GM18951 (cell line): ENCODE measurements at regions not wholly inside any gene's neighbourhood (a gene's known extent, or its start where the extent isn't known, plus 50 kb on each side); places are given as distances from the start of the nearest gene placed in this dataset.

Experiments used
- POLR2A ChIP-seq: IDR thresholded peaks from 4 replicates; pipeline ENCODE4 v1.6.1; 2011; ENCODE audit warnings: mild to moderate bottlenecking; ENCODE audit not compliant: insufficient read length, insufficient read depth; ENCODE audit errors: extremely low read depth
- in situ Hi-C: fragments of 300-500 bp; cut with MboI; formaldehyde crosslinking; loops from one replicate; pipeline ENCODE4 v1.12.0; 2022; ENCODE audit warnings: low sequenced_read_pairs, mixed read lengths, inconsistent platforms; ENCODE audit not compliant: unreplicated experiment

DNA sequence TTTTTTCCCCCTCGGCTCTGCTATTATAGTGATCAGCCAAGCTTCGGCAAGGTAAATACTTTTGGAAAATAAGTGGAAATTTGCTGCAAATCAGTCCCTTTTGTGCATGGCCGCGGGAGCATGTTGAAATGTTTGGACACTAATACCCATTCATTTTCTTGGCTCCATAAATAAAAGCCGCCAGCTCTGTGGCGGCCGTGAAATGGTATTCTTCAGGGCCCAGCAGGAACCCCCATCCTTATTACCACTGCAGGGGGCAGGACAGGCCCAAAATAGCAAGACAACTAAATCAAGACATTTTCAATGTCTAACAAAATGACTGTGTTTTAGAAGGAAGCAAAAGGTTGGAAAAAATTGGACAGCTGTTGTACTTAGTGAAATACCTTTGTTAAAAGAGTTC, 362.3 kb downstream of the NR2F2 start:
- TF ChIP-seq POLR2A, result no peak
- in situ Hi-C loops, result no loop called here

DNA sequence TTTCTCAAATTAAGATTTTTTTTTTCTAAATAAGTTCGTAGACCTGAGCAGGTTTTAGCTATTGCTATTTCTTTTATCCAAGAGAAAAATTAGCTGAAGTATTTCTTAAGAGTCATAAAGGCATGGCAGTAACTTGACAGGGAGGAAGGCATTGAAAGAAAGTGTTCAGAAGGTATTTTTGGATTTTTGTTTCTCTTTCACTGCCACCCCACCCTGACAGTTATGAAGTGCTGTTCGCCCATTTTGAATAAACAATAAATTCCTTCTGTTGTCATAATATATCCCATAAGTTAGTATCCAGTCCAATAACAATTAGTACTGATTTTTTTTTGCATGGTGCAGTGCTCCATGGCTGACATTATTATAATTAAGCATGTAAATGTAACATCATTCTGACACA, 363.0 kb downstream of the NR2F2 start:
- in situ Hi-C loops, result no loop called here
- no peak for TF ChIP-seq POLR2A

DNA sequence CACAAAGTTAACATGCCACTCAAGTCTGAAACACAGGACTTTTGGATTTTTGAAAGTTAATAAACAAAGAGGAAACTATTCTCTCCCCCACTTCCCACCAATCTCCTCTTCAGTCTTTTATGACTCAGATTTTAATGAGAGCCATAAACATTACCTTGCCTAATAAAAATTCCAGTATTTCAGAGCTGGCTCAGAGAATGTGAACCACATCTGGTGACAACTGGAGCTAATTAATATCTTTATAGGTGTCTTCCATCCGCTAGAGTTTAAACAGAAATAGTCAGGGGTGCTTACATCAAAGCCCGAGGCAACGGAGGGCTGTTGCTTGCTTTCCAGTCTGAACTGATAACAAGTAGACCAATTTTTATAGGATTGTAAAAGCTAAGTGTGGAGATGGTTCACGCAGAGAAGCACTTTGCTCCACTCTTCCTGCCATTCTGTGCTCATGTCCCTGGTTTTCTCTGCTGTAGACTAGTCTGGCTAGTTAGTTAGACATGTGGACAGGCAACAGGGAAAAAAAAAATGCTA, 363.6 kb downstream of the NR2F2 start:
- no peak for TF ChIP-seq POLR2A
- in situ Hi-C loops, result no loop called here

DNA sequence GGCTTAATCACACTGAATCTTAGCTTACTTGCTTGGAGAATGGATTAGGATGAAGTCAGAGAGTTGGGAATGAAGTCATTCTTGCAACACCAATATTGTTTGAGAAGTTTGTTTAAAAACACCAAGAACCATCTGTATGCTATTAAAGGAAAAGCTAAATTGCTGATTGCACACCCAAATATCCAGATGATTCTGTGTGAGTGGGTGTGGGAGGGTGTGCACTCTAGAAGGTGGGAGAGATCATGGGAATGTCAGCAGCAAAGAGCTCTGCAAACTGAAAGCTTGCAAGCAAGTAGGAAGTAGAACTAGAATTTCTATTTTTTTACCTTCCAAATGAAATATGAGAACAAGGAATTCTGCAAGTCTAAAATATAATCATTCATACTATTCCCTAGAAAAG, 364.9 kb downstream of the NR2F2 start:
- no peak for TF ChIP-seq POLR2A
- in situ Hi-C loops, result no loop called here

DNA sequence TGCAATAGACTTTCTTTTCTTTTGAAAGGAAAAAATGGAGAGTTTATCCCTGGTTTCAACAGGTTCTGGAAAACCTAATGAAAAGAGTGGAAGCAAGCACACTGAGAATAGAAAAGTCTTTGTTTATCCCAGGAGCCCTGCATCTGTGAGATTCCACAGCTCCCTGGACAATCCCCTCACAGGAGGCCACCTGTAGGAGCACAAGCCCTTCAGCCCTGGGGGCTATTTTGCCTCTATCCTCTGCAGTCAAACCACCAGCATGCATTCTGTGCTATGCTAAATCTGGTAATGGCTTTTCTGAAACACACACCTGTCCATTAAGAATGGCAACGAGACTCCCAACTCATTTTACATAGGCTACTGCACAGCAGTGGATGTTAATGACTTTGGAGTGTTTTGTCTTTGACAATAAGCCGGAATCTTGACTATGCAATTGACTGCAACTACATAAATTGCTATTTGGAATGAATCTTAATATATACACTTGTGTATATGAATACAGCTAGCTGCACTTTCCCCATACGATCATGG, 369.4 kb downstream of the NR2F2 start:
- no peak for TF ChIP-seq POLR2A
- in situ Hi-C loops, result no loop called here

DNA sequence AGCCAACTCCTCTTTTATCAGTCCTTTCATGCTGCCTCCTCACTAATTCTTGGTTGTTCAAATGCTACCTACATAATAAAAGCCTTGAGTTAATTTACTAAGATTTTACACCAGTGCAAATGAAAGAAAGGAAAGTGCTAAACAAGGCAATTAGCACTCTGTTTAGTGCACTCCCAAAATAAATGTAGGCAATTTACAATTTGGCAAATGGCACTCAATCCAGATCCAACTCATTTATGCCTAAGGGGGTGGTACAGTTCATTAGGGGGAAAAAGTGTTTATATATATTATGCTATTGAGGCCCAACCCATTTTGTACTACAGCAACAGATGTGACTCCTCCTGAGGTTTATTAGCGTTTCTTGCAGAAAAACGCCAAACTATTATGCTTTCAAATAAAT, 370.1 kb downstream of the NR2F2 start:
- no peak for TF ChIP-seq POLR2A
- in situ Hi-C loops, result no loop called here

DNA sequence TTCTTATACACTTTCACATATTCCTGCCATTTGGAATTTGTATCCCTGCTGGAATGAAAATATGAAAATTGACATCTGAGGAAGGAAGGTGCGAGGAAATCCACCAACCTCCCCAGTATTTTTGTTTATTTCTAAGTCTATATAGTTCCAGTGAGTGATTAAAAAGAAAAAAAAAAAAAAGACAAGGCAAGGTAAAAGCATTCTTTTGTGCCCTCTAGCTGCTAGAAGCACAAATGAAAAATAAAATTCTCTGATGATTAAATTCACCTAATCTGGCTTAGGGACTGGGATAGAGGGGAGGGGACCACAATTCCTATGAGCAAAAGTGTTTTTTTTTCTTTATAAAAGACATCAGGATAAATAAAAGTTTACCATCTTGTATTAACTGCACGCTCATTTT, 370.9 kb downstream of the NR2F2 start:
- in situ Hi-C loops, result no loop called here
- no peak for TF ChIP-seq POLR2A

DNA sequence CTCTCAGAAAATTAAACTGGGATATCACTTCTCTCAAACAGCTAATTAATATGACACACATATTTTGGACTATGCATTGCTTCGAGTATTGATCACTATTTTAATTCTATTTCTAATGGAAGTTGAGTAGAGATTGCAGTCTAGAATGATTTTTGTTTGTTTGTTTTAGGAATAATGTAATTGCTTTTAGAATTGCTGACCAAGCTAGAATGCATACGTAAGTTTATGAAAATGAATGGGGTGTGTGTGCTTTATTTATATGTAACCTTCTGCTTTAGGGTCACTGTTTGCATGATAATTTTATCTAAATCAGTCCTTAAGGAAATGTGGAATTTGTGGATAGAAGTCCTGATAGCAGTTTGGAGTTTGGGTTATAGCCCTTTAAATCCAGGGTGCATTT, 371.4 kb downstream of the NR2F2 start:
- TF ChIP-seq POLR2A, result no peak
- in situ Hi-C loops, result no loop called here

DNA sequence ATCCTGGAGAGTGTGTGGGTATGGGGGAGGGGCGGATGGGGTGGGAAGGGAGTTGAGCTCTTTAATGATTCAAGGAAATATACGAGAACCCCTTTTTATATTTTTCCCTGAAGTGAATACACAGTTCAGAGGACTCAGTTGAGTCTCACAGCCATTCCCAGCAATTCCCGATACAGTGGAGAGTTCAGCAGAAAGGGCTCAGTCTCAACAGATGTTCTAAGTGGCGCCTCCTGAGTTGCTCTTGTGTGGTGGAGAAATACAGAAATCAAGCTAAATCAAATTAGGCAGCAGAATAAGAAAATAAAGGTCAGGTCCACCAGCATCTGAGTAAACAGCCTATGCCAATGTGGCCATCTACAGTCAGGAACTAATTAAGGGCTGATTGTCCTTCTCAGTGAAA, 372.1 kb downstream of the NR2F2 start:
- in situ Hi-C loops, result no loop called here
- TF ChIP-seq POLR2A, result no peak

DNA sequence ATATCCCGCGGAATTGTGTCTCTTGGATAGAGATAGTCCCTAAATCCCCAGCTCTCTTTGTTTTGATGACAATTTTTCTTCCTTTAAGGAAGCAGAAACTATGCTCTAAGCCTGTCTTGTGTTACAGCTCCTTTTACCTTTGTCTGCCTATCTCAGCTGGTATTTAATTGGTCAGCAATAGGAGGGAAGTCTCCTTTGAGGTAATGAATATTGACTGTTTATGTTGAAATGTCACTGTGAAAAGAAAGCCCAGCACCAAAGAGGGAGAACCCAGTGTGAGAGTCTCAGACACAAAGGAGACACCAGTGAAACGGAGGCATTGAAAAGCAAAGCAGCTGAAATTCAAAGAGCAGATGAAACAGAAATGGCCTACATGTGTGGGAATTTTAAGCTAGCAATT, 372.6 kb downstream of the NR2F2 start:
- in situ Hi-C loops, result no loop called here
- TF ChIP-seq POLR2A, result no peak

DNA sequence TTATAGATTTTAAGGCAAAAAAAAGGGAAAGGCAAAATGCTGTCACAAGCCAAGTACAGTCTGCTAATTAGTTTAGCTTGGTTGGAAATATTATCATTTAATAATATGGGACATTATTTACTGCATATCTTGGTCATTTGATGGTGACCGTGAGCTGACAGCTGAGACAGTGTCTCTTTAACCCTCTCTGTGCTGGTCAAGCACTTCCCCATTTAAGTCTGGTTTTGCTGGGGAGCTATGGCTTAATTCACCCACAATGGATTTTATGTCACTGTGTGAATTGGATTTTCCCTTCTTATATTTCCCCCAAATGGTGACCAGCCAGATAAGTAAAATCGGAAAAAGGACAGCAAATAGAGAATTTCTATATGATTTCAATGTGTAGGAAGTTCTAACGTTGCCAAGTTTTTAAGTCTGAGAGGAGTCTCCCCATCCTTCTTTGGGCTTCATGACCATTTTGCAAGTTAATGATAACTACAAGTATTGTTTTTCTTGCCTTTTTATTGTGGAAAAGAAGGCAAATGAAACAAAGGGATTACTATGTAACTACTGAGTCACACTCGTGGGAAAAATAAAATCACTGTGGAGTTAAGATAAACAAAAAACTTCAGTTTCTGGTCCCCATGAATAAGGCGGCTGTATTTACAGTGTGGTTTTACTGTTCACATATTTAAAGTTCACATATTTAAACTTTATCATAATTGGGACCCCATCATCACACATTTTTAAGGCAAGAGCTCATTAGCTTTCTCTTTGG, 373.5 kb downstream of the NR2F2 start:
- in situ Hi-C loops, result no loop called here
- no peak for TF ChIP-seq POLR2A

DNA sequence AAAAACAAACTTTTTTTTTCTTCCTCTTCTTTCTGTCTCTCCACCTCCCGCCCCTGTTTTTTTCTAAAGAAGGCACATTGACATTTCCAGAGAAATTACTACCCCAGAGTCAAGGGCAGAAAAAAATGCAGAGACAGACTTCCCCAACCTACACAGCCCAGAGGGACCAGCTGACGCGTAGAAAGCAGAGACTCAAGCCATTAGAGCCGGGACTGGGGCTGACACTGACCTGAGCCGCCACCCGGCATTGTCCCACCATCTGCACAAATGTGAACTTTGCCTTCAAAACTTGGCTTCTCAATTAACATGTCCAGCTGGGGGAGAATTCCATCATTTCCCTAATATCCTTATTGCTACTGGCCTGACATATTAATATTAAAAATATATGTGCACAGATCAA, 385.6 kb downstream of the NR2F2 start:
- TF ChIP-seq POLR2A, result no peak
- in situ Hi-C loops, result no loop called here

DNA sequence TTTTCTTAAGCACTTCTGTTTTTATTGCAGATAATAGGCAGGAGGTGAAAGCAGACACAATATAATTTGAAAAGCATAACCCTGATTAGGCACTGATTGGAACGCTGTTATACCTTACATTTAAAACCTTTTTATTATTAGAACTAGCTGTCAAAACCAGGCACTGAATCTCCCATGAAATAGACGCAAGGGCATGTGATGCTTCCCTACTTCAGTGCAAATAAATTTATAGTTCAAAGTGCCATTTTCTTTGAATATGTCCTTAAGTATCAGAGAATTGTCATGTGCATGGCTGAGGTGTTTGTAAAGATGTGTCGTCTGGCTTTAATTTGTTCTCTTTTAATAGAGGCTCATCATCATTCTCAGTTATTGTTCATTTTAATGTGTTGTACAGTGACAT, 386.0 kb downstream of the NR2F2 start:
- in situ Hi-C loops, result no loop called here
- TF ChIP-seq POLR2A, result no peak

DNA sequence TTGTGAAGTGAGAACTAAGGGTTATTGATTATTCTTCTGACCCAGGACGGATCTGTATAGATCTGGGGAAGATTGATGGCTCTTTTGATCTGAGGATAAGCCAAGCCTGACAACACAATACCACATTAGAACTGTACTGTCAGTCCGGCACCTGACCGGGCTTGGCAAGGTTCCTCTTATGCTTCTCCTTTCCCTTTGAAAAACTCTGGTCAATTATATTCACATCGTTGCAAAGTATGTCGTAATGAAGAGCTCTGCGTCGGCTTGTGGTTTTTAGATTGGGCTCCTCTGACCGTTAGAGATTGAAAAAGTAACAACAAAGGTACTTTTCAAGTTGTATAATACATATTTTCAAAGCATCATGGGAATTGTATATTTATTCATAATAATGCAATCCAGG, 389.8 kb downstream of the NR2F2 start:
- in situ Hi-C loops, result no loop called here
- TF ChIP-seq POLR2A, result no peak

DNA sequence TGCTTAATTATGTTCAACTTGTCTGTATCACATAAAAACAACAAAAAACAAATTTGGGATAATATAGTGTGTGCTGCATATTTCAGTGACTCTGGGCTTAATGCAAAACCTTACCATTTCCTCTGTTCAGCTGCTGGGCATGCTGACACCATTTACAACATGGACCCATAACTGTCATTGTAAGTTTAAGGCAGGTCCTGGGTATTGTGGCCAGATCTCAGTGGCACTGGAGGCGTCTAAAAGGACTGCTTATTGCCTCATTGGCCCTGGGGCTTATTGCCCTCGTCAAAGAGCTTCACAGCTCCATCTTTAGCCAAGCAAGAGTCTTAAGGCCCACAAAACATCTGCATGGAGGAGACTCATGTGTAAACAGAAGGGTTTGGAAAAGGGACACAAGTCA, 390.2 kb downstream of the NR2F2 start:
- no peak for TF ChIP-seq POLR2A
- in situ Hi-C loops, result no loop called here

DNA sequence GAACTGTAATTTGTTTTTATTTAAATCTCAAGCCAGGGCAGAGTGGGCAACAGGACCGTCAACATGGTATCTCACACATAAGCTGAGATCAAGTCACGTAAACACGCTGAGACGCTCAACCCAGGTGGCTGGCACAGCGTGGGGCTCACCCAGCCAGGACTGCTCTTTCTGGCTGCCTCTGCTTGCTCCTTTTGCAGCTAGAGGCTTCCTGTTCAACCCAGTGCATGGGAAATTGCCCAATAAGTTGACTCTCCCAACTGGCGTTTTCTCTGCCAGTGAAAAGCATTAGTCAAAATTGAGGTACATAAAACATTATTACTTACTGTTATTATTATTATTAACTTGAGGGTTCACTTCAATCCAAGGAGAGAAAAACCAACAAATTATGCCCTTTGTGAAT, 398.1 kb downstream of the NR2F2 start:
- TF ChIP-seq POLR2A, result no peak
- in situ Hi-C loops, result no loop called here
